Activated CD4-positive, alpha-beta T cell treated with anti-CD3 and anti-CD28 coated beads, Interleukin-2, Interleukin-6, amounts not matched to agents 100 ng/mL and 50 ng/mL, durations not matched to agents 16 hours and 8 hours (primary cell): ENCODE measurements at regions not wholly inside any gene's neighbourhood (a gene's known extent, or its start where the extent isn't known, plus 50 kb on each side); places are given as distances from the start of the nearest gene placed in this dataset.

Experiments used
- DNase-seq: peaks from one replicate; pipeline ENCODE4 v3.0.0-alpha.2; 2020

GRCh38 chr15:39194106-39194830, 386.6 kb upstream of the THBS1 start:
- no peak for DNase-seq

GRCh38 chr15:39195961-39196486, 384.9 kb upstream of the THBS1 start:
- DNase-seq, result no peak

GRCh38 chr15:39198044-39199000, 382.6 kb upstream of the THBS1 start:
- no peak for DNase-seq

GRCh38 chr15:39199076-39199475, 381.8 kb upstream of the THBS1 start:
- no peak for DNase-seq

GRCh38 chr15:39200586-39200985, 380.3 kb upstream of the THBS1 start:
- DNase-seq, result no peak

GRCh38 chr15:39202641-39203040, 378.2 kb upstream of the THBS1 start:
- no peak for DNase-seq

GRCh38 chr15:39204031-39204430, 376.8 kb upstream of the THBS1 start:
- no peak for DNase-seq

- DNase-seq, result no peak
Measured at GRCh38 chr15:39205081-39205480, 375.8 kb upstream of the THBS1 start.

GRCh38 chr15:39205506-39206371, 375.1 kb upstream of the THBS1 start:
- no peak for DNase-seq

GRCh38 chr15:39207532-39208115, 373.3 kb upstream of the THBS1 start:
- DNase-seq, result no peak

- DNase-seq, result no peak
Measured at GRCh38 chr15:39208187-39208586, 372.7 kb upstream of the THBS1 start.

GRCh38 chr15:39209548-39210211, 371.2 kb upstream of the THBS1 start:
- no peak for DNase-seq

- DNase-seq, result no peak
Measured at GRCh38 chr15:39211108-39211979, 369.5 kb upstream of the THBS1 start.

- no peak for DNase-seq
Measured at GRCh38 chr15:39213385-39213840, 367.5 kb upstream of the THBS1 start.

GRCh38 chr15:39215015-39215414, 365.9 kb upstream of the THBS1 start:
- DNase-seq, result no peak

- DNase-seq, result no peak
Measured at GRCh38 chr15:39216816-39217215, 364.1 kb upstream of the THBS1 start.

GRCh38 chr15:39219608-39220007, 361.3 kb upstream of the THBS1 start:
- DNase-seq, result no peak

- no peak for DNase-seq
Measured at GRCh38 chr15:39226169-39226937, 354.5 kb upstream of the THBS1 start.

GRCh38 chr15:39227001-39227400, 353.9 kb upstream of the THBS1 start:
- DNase-seq, result no peak

- no peak for DNase-seq
Measured at GRCh38 chr15:39228889-39229288, 352.0 kb upstream of the THBS1 start.
